ENCODE measurements at regions not wholly inside any gene's neighbourhood (a gene's known extent, or its start where the extent isn't known, plus 50 kb on each side); places are given as distances from the start of the nearest gene placed in this dataset.

- H3K27ac Mint-ChIP-seq (ENCODE audit: unreplicated experiment) = no peak overlapping the region
- H3K27me3 Mint-ChIP-seq (ENCODE audit: low read depth) = no peaks in the 10 kb centered on the region
- no peak for DNase-seq (ENCODE audit: low spot score)
- H3K36me3 Mint-ChIP-seq (ENCODE audit: low read depth) = peaks cover 2% of the 10 kb centered on the region
- peaks cover 9% of the 10 kb centered on the region for H3K4me1 Mint-ChIP-seq (ENCODE audit: low read depth)
- H3K4me3 Mint-ChIP-seq (ENCODE audit: unreplicated experiment) = no peak overlapping the region
- H3K9me3 Mint-ChIP-seq (ENCODE audit: low read depth) = peaks cover 14% of the 10 kb centered on the region
- no peak for TF ChIP-seq CTCF (IDR thresholded peaks at IDR 0.05)
Observed at GRCh38 chr13:59392328-59392727, 771.4 kb downstream of the DIAPH3 start.

- DNase-seq (ENCODE audit: low spot score) = no peak
- Mint-ChIP-seq H3K36me3 (ENCODE audit: low read depth) (no peaks in the 10 kb centered on the region), H3K4me3 (ENCODE audit: unreplicated experiment) (no peak overlapping the region), H3K27me3 (ENCODE audit: low read depth) (no peaks in the 10 kb centered on the region), H3K27ac (ENCODE audit: unreplicated experiment) (no peak overlapping the region), H3K4me1 (ENCODE audit: low read depth) (peaks cover 19% of the 10 kb centered on the region), H3K9me3 (ENCODE audit: low read depth) (no peaks in the 10 kb centered on the region)
- no peak for TF ChIP-seq CTCF (IDR thresholded peaks at IDR 0.05)
Observed at GRCh38 chr13:59394496-59394895, 769.2 kb downstream of the DIAPH3 start.

- Mint-ChIP-seq H3K4me3 (ENCODE audit: unreplicated experiment) (no peak overlapping the region), H3K4me1 (ENCODE audit: low read depth) (peaks cover 29% of the 10 kb centered on the region), H3K27me3 (ENCODE audit: low read depth) (no peaks in the 10 kb centered on the region), H3K36me3 (ENCODE audit: low read depth) (no peaks in the 10 kb centered on the region), H3K27ac (ENCODE audit: unreplicated experiment) (no peak overlapping the region), H3K9me3 (ENCODE audit: low read depth) (peaks cover 5% of the 10 kb centered on the region)
- TF ChIP-seq CTCF (IDR thresholded peaks at IDR 0.05) = no peak
- no peak for DNase-seq (ENCODE audit: low spot score)
Observed at GRCh38 chr13:59398127-59398526, 765.6 kb downstream of the DIAPH3 start.

- no peak for DNase-seq (ENCODE audit: low spot score)
Observed at GRCh38 chr13:59398661-59399060, 765.1 kb downstream of the DIAPH3 start.

GRCh38 chr13:59399513-59399912 lies 764.2 kb downstream of the DIAPH3 start:
- Mint-ChIP-seq H3K4me3 (ENCODE audit: unreplicated experiment) (no peak overlapping the region), H3K27ac (ENCODE audit: unreplicated experiment) (no peak overlapping the region), H3K9me3 (ENCODE audit: low read depth) (peaks cover 8% of the 10 kb centered on the region), H3K4me1 (ENCODE audit: low read depth) (peaks cover 25% of the 10 kb centered on the region), H3K27me3 (ENCODE audit: low read depth) (no peaks in the 10 kb centered on the region), H3K36me3 (ENCODE audit: low read depth) (no peaks in the 10 kb centered on the region)
- no peak for DNase-seq (ENCODE audit: low spot score)
- TF ChIP-seq CTCF (IDR thresholded peaks at IDR 0.05) = no peak

More at GRCh38 chr13:59398661-59399060, 765.1 kb downstream of the DIAPH3 start:
- Mint-ChIP-seq H3K4me1 (ENCODE audit: low read depth) (peaks cover 29% of the 10 kb centered on the region), H3K27me3 (ENCODE audit: low read depth) (no peaks in the 10 kb centered on the region), H3K4me3 (ENCODE audit: unreplicated experiment) (no peak overlapping the region), H3K9me3 (ENCODE audit: low read depth) (peaks cover 8% of the 10 kb centered on the region), H3K27ac (ENCODE audit: unreplicated experiment) (no peak overlapping the region), H3K36me3 (ENCODE audit: low read depth) (no peaks in the 10 kb centered on the region)
- no peak for TF ChIP-seq CTCF (IDR thresholded peaks at IDR 0.05)
